ENCODE measurements at regions not wholly inside any gene's neighbourhood (a gene's known extent, or its start where the extent isn't known, plus 50 kb on each side); places are given as distances from the start of the nearest gene placed in this dataset.

GRCh38 chr12:87320724-87321123 lies 708.5 kb downstream of the C12orf50 start:
- DNase-seq, result no peak

GRCh38 chr12:87317302-87317701 lies 711.9 kb downstream of the C12orf50 start:
- DNase-seq, result no peak

GRCh38 chr12:87311206-87311605 lies 718.0 kb downstream of the C12orf50 start:
- DNase-seq, result no peak

GRCh38 chr12:87310126-87310525 lies 719.1 kb downstream of the C12orf50 start:
- DNase-seq, result no peak

- DNase-seq, result no peak
Observed at GRCh38 chr12:87305481-87305880, 723.7 kb downstream of the C12orf50 start.

GRCh38 chr12:87304406-87304805 lies 724.8 kb downstream of the C12orf50 start:
- no peak for DNase-seq

- DNase-seq, result no peak
Observed at GRCh38 chr12:87303396-87304012, 725.7 kb downstream of the C12orf50 start.

GRCh38 chr12:87302126-87302745 lies 727.0 kb downstream of the C12orf50 start:
- DNase-seq, result no peak

GRCh38 chr12:87290505-87290904 lies 738.7 kb downstream of the C12orf50 start:
- DNase-seq, result no peak

- no peak for DNase-seq
Observed at GRCh38 chr12:87283886-87284285, 745.3 kb downstream of the C12orf50 start.

GRCh38 chr12:87283111-87283510 lies 746.1 kb downstream of the C12orf50 start:
- no peak for DNase-seq

GRCh38 chr12:87280893-87281292 lies 748.3 kb downstream of the C12orf50 start:
- DNase-seq, result no peak

GRCh38 chr12:87280356-87280755 lies 748.8 kb downstream of the C12orf50 start:
- DNase-seq, result no peak

GRCh38 chr12:87274594-87275245 lies 754.5 kb downstream of the C12orf50 start:
- DNase-seq, result no peak

GRCh38 chr12:87272851-87273250 lies 756.4 kb downstream of the C12orf50 start:
- no peak for DNase-seq

GRCh38 chr12:87270919-87271318 lies 758.3 kb downstream of the C12orf50 start:
- no peak for DNase-seq

- DNase-seq, result no peak
Observed at GRCh38 chr12:87266305-87266704, 762.9 kb downstream of the C12orf50 start.

GRCh38 chr12:87259391-87259790 lies 769.8 kb downstream of the C12orf50 start:
- DNase-seq, result no peak

- no peak for DNase-seq
Observed at GRCh38 chr12:87254381-87255030, 774.7 kb downstream of the C12orf50 start.

GRCh38 chr12:87253157-87253556 lies 776.0 kb downstream of the C12orf50 start:
- no peak for DNase-seq

GRCh38 chr12:87246726-87247125 lies 782.5 kb downstream of the C12orf50 start:
- DNase-seq, result no peak

- no peak for DNase-seq
Observed at GRCh38 chr12:87238466-87238865, 790.7 kb downstream of the C12orf50 start.

- DNase-seq, result no peak
Observed at GRCh38 chr12:87234898-87235297, 794.3 kb downstream of the C12orf50 start.

GRCh38 chr12:87233671-87234070 lies 795.5 kb downstream of the C12orf50 start:
- no peak for DNase-seq

All from NCI-H1436 (cell line).